Left lung (tissue), 4 donors: ENCODE measurements at regions not wholly inside any gene's neighbourhood (a gene's known extent, or its start where the extent isn't known, plus 50 kb on each side); places are given as distances from the start of the nearest gene placed in this dataset.

Experiments
- ATAC-seq: fragments of 200-7000 bp; cut with Tn5 transposase; one replicate; pipeline ENCODE4 v1.9.1; 2020; ENCODE audit warnings: moderate library complexity
- DNase-seq, 4 donors: peaks; one replicate each; pipeline ENCODE4 v3.0.0-alpha.2; 2013 to 2020
- H3K27ac ChIP-seq, 2 donors: fragments of 200-600 bp; sonication (generic) in 1 of 2; one replicate each; pipeline versions ENCODE4 v1.5.0 to v1.8.0; 2020 to 2021
- H3K27me3 ChIP-seq, 2 donors: fragments of 200-600 bp; sonication (generic) in 1 of 2; one replicate each; pipeline versions ENCODE4 v1.5.0 to v1.8.0; 2020 to 2021
- H3K36me3 ChIP-seq, 2 donors: fragments of 200-600 bp; sonication (generic) in 1 of 2; one replicate each; pipeline versions ENCODE4 v1.5.0 to v1.8.0; 2020 to 2021
- H3K4me1 ChIP-seq, 2 donors: fragments of 200-600 bp; one replicate each; pipeline ENCODE4 v1.8.0; 2021
- H3K4me3 ChIP-seq, 2 donors: fragments of 200-600 bp; sonication (generic) in 1 of 2; one replicate each; pipeline versions ENCODE4 v1.5.0 to v1.8.0; 2020 to 2021; ENCODE audit warnings: mild to moderate bottlenecking in 1 of 2
- H3K9me3 ChIP-seq, 2 donors: fragments of 200-600 bp; sonication (generic) in 1 of 2; one replicate each; pipeline versions ENCODE4 v1.5.0 to v1.8.0; 2020 to 2021
- CTCF ChIP-seq, 2 donors: fragments of 200-600 bp; sonication (generic) in 1 of 2; IDR thresholded peaks; one replicate each; pipeline versions ENCODE4 v1.5.0 to v1.8.0; 2021; ENCODE audit warnings: antibody characterized with exemption in 2 of 2
- intact Hi-C, 2 donors: fragments of 100-400 bp; cut with DNase I; formaldehyde crosslinking; loops; one replicate each; pipeline versions ENCODE4 v1.11.2 to v1.14.2; 2022
- donor health status: DM: no; HTN: yes; CAD: no.
- donor health status: DM: no; HTN: no; CAD: no.

- Histone ChIP-seq H3K27ac (no peak overlapping the region), H3K4me3 (no peak overlapping the region), H3K36me3 (no peaks in the 10 kb centered on the region), H3K27me3 (no peaks in the 10 kb centered on the region), H3K9me3 (no peaks in the 10 kb centered on the region), H3K4me1 (no peaks in the 10 kb centered on the region)
- DNase-seq (no peak), ATAC-seq (peak; percentile 54)
- intact Hi-C loops, result no loop called here
- no peak for TF ChIP-seq CTCF (IDR thresholded peaks at IDR 0.05)
These were observed 971.0 kb upstream of the CDH2 start for GRCh38 chr18:29147944-29148343.

- TF ChIP-seq CTCF (IDR thresholded peaks at IDR 0.05), result no peak
- no peak overlapping the region for H3K27ac ChIP-seq
- H3K9me3 ChIP-seq, result no peaks in the 10 kb centered on the region
- no peak for DNase-seq
- no peak for ATAC-seq
- no peaks in the 10 kb centered on the region for H3K4me1 ChIP-seq
- intact Hi-C loops, result no loop called here
- no peak overlapping the region for H3K4me3 ChIP-seq
- no peaks in the 10 kb centered on the region for H3K27me3 ChIP-seq
- H3K36me3 ChIP-seq, result no peaks in the 10 kb centered on the region
These were observed 969.1 kb upstream of the CDH2 start for GRCh38 chr18:29146068-29146467.

GRCh38 chr18:29140590-29140989 is 963.7 kb upstream of the CDH2 start:
- no peak for ATAC-seq
- DNase-seq, result no peak
- H3K27me3 ChIP-seq, result no peaks in the 10 kb centered on the region
- H3K4me3 ChIP-seq, result no peak overlapping the region
- H3K9me3 ChIP-seq, result no peaks in the 10 kb centered on the region
- TF ChIP-seq CTCF (IDR thresholded peaks at IDR 0.05), result no peak
- H3K27ac ChIP-seq, result no peak overlapping the region
- H3K4me1 ChIP-seq, result no peaks in the 10 kb centered on the region
- H3K36me3 ChIP-seq, result no peaks in the 10 kb centered on the region
- intact Hi-C loops, result no loop called here

GRCh38 chr18:29137773-29138495 is 961.0 kb upstream of the CDH2 start:
- intact Hi-C loops, result no loop called here
- no peak overlapping the region for H3K27ac ChIP-seq
- DNase-seq (no peak), ATAC-seq (no peak)
- no peaks in the 10 kb centered on the region for H3K4me1 ChIP-seq
- no peaks in the 10 kb centered on the region for H3K27me3 ChIP-seq
- H3K4me3 ChIP-seq, result no peak overlapping the region
- H3K9me3 ChIP-seq, result no peaks in the 10 kb centered on the region
- no peak for TF ChIP-seq CTCF (IDR thresholded peaks at IDR 0.05)
- H3K36me3 ChIP-seq, result no peaks in the 10 kb centered on the region

- no peak overlapping the region for H3K4me3 ChIP-seq
- H3K27me3 ChIP-seq, result no peaks in the 10 kb centered on the region
- ATAC-seq, result no peak
- H3K36me3 ChIP-seq, result no peaks in the 10 kb centered on the region
- DNase-seq, result no peak
- TF ChIP-seq CTCF (IDR thresholded peaks at IDR 0.05), result no peak
- H3K4me1 ChIP-seq, result no peaks in the 10 kb centered on the region
- intact Hi-C loops, result no loop called here
- H3K27ac ChIP-seq, result no peak overlapping the region
- no peaks in the 10 kb centered on the region for H3K9me3 ChIP-seq
These were observed 947.0 kb upstream of the CDH2 start for GRCh38 chr18:29123706-29124530.
